PFSK-1 (cell line): ENCODE measurements at regions not wholly inside any gene's neighbourhood (a gene's known extent, or its start where the extent isn't known, plus 50 kb on each side); places are given as distances from the start of the nearest gene placed in this dataset.

Source experiments
- POLR2AphosphoS5 ChIP-seq: IDR thresholded peaks from 2 replicates; pipeline ENCODE4 v1.6.1; 2012; ENCODE audit warnings: low read depth, mild to moderate bottlenecking, control low read depth, low read length, moderate library complexity
- TF ChIP-seq, protein P1 (sequence below), 2 experiments: IDR thresholded peaks; 2 replicates each; pipeline versions ENCODE4 v1.6.1 to v1.8.0; 2011 to 2012; ENCODE audit warnings: low read depth in 2 of 2, low read length in 2 of 2, control low read depth in 1 of 2, inconsistent platforms in 1 of 2, mild to moderate bottlenecking in 1 of 2, moderate library complexity in 1 of 2; ENCODE audit not compliant: insufficient read depth in 1 of 2

DNA sequence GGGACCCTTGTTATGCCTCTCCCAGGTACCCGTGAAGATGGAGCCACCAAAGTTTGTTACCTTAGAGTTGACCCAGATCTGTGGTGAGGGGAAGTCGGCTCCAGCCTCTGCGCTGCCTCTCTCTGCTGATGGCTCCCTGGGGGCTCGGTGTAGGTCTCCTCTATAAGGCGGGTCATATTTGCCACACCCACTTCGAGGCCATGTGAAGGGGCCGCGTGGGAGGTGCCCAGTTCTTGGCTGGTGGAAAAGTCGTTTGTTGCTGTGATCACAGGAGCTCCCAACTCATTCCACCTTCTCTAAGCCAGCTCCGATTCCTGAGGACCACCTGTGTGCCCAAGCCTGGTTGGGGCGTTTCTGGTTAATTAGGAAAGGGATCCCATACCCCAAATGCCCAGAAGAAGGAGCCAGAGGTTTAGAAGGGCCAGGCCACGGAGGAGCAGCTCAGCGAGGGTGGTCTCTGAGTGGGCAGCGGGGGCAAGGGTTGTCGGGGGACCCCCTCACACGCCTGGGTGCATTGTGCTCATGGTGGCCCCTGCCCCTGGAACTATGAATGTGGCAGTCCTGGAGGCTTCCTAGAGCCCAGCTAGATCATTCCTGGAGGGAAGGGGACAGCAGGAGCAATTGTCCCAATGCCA is 296.5 kb downstream of the ZNF536 start:
- TF ChIP-seq, protein P1, sequence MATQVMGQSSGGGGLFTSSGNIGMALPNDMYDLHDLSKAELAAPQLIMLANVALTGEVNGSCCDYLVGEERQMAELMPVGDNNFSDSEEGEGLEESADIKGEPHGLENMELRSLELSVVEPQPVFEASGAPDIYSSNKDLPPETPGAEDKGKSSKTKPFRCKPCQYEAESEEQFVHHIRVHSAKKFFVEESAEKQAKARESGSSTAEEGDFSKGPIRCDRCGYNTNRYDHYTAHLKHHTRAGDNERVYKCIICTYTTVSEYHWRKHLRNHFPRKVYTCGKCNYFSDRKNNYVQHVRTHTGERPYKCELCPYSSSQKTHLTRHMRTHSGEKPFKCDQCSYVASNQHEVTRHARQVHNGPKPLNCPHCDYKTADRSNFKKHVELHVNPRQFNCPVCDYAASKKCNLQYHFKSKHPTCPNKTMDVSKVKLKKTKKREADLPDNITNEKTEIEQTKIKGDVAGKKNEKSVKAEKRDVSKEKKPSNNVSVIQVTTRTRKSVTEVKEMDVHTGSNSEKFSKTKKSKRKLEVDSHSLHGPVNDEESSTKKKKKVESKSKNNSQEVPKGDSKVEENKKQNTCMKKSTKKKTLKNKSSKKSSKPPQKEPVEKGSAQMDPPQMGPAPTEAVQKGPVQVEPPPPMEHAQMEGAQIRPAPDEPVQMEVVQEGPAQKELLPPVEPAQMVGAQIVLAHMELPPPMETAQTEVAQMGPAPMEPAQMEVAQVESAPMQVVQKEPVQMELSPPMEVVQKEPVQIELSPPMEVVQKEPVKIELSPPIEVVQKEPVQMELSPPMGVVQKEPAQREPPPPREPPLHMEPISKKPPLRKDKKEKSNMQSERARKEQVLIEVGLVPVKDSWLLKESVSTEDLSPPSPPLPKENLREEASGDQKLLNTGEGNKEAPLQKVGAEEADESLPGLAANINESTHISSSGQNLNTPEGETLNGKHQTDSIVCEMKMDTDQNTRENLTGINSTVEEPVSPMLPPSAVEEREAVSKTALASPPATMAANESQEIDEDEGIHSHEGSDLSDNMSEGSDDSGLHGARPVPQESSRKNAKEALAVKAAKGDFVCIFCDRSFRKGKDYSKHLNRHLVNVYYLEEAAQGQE (IDR thresholded peaks at IDR 0.05; ENCODE audit: insufficient read depth in 1 of 2, low read depth in 2 of 2, low read length in 2 of 2), result no peak
- no peak for TF ChIP-seq POLR2AphosphoS5
